GM12874 (cell line): ENCODE measurements at regions not wholly inside any gene's neighbourhood (a gene's known extent, or its start where the extent isn't known, plus 50 kb on each side); places are given as distances from the start of the nearest gene placed in this dataset.

Experiments
- CTCF ChIP-seq: IDR thresholded peaks from 2 replicates; pipeline ENCODE4 v1.5.1; 2011; ENCODE audit warnings: low read depth, mild to moderate bottlenecking, control low read depth, low read length, moderate library complexity; ENCODE audit not compliant: insufficient read depth

GRCh38 chr5:68673106-68673822 is 420.6 kb upstream of the SLC30A5 start:
- TF ChIP-seq CTCF: no peak

GRCh38 chr5:68673823-68674180 is 420.0 kb upstream of the SLC30A5 start:
- TF ChIP-seq CTCF: no peak

- no peak for TF ChIP-seq CTCF
Observed at GRCh38 chr5:68679041-68679440, 414.8 kb upstream of the SLC30A5 start.

GRCh38 chr5:68680366-68680765 is 413.4 kb upstream of the SLC30A5 start:
- no peak for TF ChIP-seq CTCF

- TF ChIP-seq CTCF: no peak
Observed at GRCh38 chr5:68681929-68682328, 411.9 kb upstream of the SLC30A5 start.

- TF ChIP-seq CTCF: no peak
Observed at GRCh38 chr5:68682400-68683160, 411.2 kb upstream of the SLC30A5 start.

- no peak for TF ChIP-seq CTCF
Observed at GRCh38 chr5:68683632-68684036, 410.2 kb upstream of the SLC30A5 start.
